WTC11 (cell line): ENCODE measurements at regions not wholly inside any gene's neighbourhood (a gene's known extent, or its start where the extent isn't known, plus 50 kb on each side); places are given as distances from the start of the nearest gene placed in this dataset.

Experiments used
- ATAC-seq: fragments of 200-7000 bp; cut with Tn5 transposase; 2 replicates; pipeline ENCODE4 v1.10.0; 2021; ENCODE audit warnings: mild to moderate bottlenecking, moderate library complexity
- CTCF ChIA-PET: fragments of 300-600 bp; sonication (Branson Sonifier 250); formaldehyde crosslinking; loops from one replicate; lab custom pipeline; 2021; ENCODE audit warnings: antibody characterized with exemption; lab: Charles Lee
- POLR2A ChIA-PET: fragments of 350-600 bp; sonication (Branson Sonifier 250); formaldehyde crosslinking; loops from one replicate; lab custom pipeline; 2021; ENCODE audit warnings: antibody characterized with exemption; lab: Charles Lee
- DNase-seq: peaks from one replicate; pipeline ENCODE4 v3.0.0; 2021; ENCODE audit warnings: low spot score
- H3K27ac Mint-ChIP-seq: 2 replicates; pipeline ENCODE4 v1.8.0; 2021; ENCODE audit warnings: mixed read lengths
- H3K27me3 Mint-ChIP-seq: 2 replicates; pipeline ENCODE4 v1.8.0; 2021; ENCODE audit warnings: low read depth, mild to moderate bottlenecking, moderate library complexity, mixed read lengths
- H3K36me3 Mint-ChIP-seq: 2 replicates; pipeline ENCODE4 v1.8.0; 2021; ENCODE audit warnings: mixed read lengths
- H3K4me1 Mint-ChIP-seq: 2 replicates; pipeline ENCODE4 v1.8.0; 2022; ENCODE audit warnings: mixed read lengths
- H3K4me3 Mint-ChIP-seq: 2 replicates; pipeline ENCODE4 v1.8.0; 2021; ENCODE audit warnings: mild to moderate bottlenecking, moderate library complexity, mixed read lengths
- H3K9me3 Mint-ChIP-seq: 2 replicates; pipeline ENCODE4 v1.8.0; 2021; ENCODE audit warnings: mixed read lengths
- ATF1 ChIP-seq: sonication (generic); formaldehyde crosslinking; IDR thresholded peaks from 2 replicates; pipeline ENCODE4 v1.8.1; 2023; ENCODE audit warnings: mild to moderate bottlenecking, moderate library complexity, missing genetic modification reagents
- ATF2 ChIP-seq: sonication (generic); formaldehyde crosslinking; IDR thresholded peaks from 2 replicates; pipeline ENCODE4 v1.8.1; 2022; ENCODE audit warnings: low read depth, missing genetic modification reagents, borderline replicate concordance
- ETV6 ChIP-seq: sonication (generic); formaldehyde crosslinking; IDR thresholded peaks from 2 replicates; pipeline ENCODE4 v1.8.1; 2022; ENCODE audit warnings: mild to moderate bottlenecking, missing genetic modification reagents
- FOXJ3 ChIP-seq: sonication (generic); formaldehyde crosslinking; IDR thresholded peaks from 2 replicates; pipeline ENCODE4 v1.9.0; 2021; ENCODE audit warnings: missing genetic modification reagents, mild to moderate bottlenecking, borderline replicate concordance
- GABPB1 ChIP-seq: sonication (generic); formaldehyde crosslinking; IDR thresholded peaks from 2 replicates; pipeline ENCODE4 v1.8.1; 2023; ENCODE audit warnings: mild to moderate bottlenecking, missing genetic modification reagents
- GRHL2 ChIP-seq: fragments of 250-450 bp; sonication (Bioruptor Pico); IDR thresholded peaks from 2 replicates; pipeline ENCODE4 v1.8.0; 2022; ENCODE audit warnings: mild to moderate bottlenecking, moderate library complexity; ENCODE audit not compliant: insufficient replicate concordance, severe bottlenecking
- NR2C2 ChIP-seq: sonication (generic); formaldehyde crosslinking; IDR thresholded peaks from 2 replicates; pipeline ENCODE4 v1.8.0; 2022; ENCODE audit warnings: mild to moderate bottlenecking, missing genetic modification reagents
- SMAD4 ChIP-seq: sonication (generic); formaldehyde crosslinking; IDR thresholded peaks from 2 replicates; pipeline ENCODE4 v1.8.0; 2022; ENCODE audit warnings: mild to moderate bottlenecking, missing genetic modification reagents
- SOX15 ChIP-seq: fragments of 250-450 bp; sonication (Bioruptor Pico); IDR thresholded peaks from 2 replicates; pipeline ENCODE4 v1.9.0; 2021; ENCODE audit warnings: mild to moderate bottlenecking
- SP1 ChIP-seq: sonication (generic); formaldehyde crosslinking; conservative IDR thresholded peaks from 2 replicates; pipeline ENCODE4 v1.8.1; 2022; ENCODE audit warnings: missing genetic modification reagents
- TEAD1 ChIP-seq: sonication (generic); formaldehyde crosslinking; IDR thresholded peaks from 2 replicates; pipeline ENCODE4 v1.8.0; 2022; ENCODE audit warnings: mild to moderate bottlenecking, missing genetic modification reagents
- ZNF138 ChIP-seq: sonication (generic); formaldehyde crosslinking; conservative IDR thresholded peaks from 2 replicates; pipeline ENCODE4 v1.8.1; 2022; ENCODE audit warnings: mild to moderate bottlenecking, moderate library complexity, missing genetic modification reagents
- ZNF396 ChIP-seq: fragments of 250-450 bp; sonication (Bioruptor Pico); IDR thresholded peaks from 2 replicates; pipeline ENCODE4 v1.8.0; 2021; ENCODE audit warnings: mild to moderate bottlenecking, moderate library complexity, borderline replicate concordance
- TF ChIP-seq, protein P1 (sequence below): sonication (generic); formaldehyde crosslinking; IDR thresholded peaks from 2 replicates; pipeline ENCODE4 v1.8.0; 2022; ENCODE audit warnings: mild to moderate bottlenecking, missing genetic modification reagents
- TF ChIP-seq, protein P2 (sequence below): sonication (generic); formaldehyde crosslinking; IDR thresholded peaks from 2 replicates; pipeline ENCODE4 v1.8.1; 2023; ENCODE audit warnings: mild to moderate bottlenecking, moderate library complexity, missing genetic modification reagents
- TF ChIP-seq, protein P3 (sequence below): sonication (generic); formaldehyde crosslinking; conservative IDR thresholded peaks from 2 replicates; pipeline ENCODE4 v1.8.1; 2022; ENCODE audit warnings: mild to moderate bottlenecking, missing genetic modification reagents
- TF ChIP-seq, protein P4 (sequence below): fragments of 250-450 bp; sonication (Bioruptor Pico); IDR thresholded peaks from 2 replicates; pipeline ENCODE4 v1.9.0; 2021; ENCODE audit warnings: mild to moderate bottlenecking
- TF ChIP-seq, protein P5 (sequence below): sonication (generic); formaldehyde crosslinking; IDR thresholded peaks from 2 replicates; pipeline ENCODE4 v1.8.1; 2023; ENCODE audit warnings: mild to moderate bottlenecking, missing genetic modification reagents, moderate library complexity
- TF ChIP-seq, protein P6 (sequence below): fragments of 250-450 bp; sonication (Bioruptor Pico); IDR thresholded peaks from 2 replicates; pipeline ENCODE4 v1.9.0; 2021; ENCODE audit warnings: mild to moderate bottlenecking, borderline replicate concordance
- TF ChIP-seq, protein P7 (sequence below): fragments of 250-450 bp; sonication (Bioruptor Pico); IDR thresholded peaks from 2 replicates; pipeline ENCODE4 v1.8.0; 2021; ENCODE audit warnings: mild to moderate bottlenecking

DNA sequence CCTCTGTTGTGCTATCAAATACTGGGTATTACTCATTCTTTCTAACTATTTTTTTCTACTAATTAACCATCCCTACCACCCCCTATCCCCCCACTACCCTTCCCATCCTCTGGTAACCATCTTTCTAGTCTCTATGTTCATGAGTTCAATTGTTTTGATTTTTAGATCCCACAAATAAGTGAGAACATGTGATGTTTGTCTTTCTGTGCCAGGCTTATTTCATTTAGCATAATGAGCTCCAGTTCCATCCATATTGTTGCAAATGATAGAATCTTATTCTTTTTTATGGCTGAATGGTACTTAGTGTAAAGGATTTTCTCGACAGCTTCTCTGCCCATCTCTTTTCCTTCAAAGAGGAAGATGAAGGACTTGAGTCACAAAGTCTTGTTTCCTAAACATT lies 138.0 kb upstream of the CPHXL start:
- ChIA-PET CTCF (no interaction called here), POLR2A (no interaction called here)
- peaks cover 4% of the 10 kb centered on the region; the same call in 1 of the 2 replicates for H3K36me3 Mint-ChIP-seq
- H3K4me1 Mint-ChIP-seq, result no peaks in the 10 kb centered on the region
- DNase-seq, result no peak
- H3K9me3 Mint-ChIP-seq, result peaks cover 43% of the 10 kb centered on the region
- TF ChIP-seq, protein P1, sequence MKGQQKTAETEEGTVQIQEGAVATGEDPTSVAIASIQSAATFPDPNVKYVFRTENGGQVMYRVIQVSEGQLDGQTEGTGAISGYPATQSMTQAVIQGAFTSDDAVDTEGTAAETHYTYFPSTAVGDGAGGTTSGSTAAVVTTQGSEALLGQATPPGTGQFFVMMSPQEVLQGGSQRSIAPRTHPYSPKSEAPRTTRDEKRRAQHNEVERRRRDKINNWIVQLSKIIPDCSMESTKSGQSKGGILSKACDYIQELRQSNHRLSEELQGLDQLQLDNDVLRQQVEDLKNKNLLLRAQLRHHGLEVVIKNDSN, result no peak
- TF ChIP-seq ATF2, result no peak
- TF ChIP-seq SP1 (CRISPR knock-in tag), result no peak
- TF ChIP-seq, protein P2, sequence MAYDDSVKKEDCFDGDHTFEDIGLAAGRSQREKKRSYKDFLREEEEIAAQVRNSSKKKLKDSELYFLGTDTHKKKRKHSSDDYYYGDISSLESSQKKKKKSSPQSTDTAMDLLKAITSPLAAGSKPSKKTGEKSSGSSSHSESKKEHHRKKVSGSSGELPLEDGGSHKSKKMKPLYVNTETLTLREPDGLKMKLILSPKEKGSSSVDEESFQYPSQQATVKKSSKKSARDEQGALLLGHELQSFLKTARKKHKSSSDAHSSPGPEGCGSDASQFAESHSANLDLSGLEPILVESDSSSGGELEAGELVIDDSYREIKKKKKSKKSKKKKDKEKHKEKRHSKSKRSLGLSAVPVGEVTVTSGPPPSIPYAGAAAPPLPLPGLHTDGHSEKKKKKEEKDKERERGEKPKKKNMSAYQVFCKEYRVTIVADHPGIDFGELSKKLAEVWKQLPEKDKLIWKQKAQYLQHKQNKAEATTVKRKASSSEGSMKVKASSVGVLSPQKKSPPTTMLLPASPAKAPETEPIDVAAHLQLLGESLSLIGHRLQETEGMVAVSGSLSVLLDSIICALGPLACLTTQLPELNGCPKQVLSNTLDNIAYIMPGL (CRISPR knock-in tag), result no peak
- TF ChIP-seq NR2C2 (CRISPR knock-in tag), result no peak
- TF ChIP-seq, protein P3, sequence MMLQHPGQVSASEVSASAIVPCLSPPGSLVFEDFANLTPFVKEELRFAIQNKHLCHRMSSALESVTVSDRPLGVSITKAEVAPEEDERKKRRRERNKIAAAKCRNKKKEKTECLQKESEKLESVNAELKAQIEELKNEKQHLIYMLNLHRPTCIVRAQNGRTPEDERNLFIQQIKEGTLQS (CRISPR knock-in tag), result no peak
- no peak for TF ChIP-seq ZNF396 (CRISPR knock-in tag)
- TF ChIP-seq, protein P4, sequence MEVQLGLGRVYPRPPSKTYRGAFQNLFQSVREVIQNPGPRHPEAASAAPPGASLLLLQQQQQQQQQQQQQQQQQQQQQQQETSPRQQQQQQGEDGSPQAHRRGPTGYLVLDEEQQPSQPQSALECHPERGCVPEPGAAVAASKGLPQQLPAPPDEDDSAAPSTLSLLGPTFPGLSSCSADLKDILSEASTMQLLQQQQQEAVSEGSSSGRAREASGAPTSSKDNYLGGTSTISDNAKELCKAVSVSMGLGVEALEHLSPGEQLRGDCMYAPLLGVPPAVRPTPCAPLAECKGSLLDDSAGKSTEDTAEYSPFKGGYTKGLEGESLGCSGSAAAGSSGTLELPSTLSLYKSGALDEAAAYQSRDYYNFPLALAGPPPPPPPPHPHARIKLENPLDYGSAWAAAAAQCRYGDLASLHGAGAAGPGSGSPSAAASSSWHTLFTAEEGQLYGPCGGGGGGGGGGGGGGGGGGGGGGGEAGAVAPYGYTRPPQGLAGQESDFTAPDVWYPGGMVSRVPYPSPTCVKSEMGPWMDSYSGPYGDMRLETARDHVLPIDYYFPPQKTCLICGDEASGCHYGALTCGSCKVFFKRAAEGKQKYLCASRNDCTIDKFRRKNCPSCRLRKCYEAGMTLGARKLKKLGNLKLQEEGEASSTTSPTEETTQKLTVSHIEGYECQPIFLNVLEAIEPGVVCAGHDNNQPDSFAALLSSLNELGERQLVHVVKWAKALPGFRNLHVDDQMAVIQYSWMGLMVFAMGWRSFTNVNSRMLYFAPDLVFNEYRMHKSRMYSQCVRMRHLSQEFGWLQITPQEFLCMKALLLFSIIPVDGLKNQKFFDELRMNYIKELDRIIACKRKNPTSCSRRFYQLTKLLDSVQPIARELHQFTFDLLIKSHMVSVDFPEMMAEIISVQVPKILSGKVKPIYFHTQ (CRISPR knock-in tag), result no peak
- TF ChIP-seq, protein P5, sequence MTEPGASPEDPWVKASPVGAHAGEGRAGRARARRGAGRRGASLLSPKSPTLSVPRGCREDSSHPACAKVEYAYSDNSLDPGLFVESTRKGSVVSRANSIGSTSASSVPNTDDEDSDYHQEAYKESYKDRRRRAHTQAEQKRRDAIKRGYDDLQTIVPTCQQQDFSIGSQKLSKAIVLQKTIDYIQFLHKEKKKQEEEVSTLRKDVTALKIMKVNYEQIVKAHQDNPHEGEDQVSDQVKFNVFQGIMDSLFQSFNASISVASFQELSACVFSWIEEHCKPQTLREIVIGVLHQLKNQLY (CRISPR knock-in tag), result no peak
- no peak for TF ChIP-seq ATF1 (CRISPR knock-in tag)
- TF ChIP-seq GABPB1 (CRISPR knock-in tag), result no peak
- no peak for TF ChIP-seq ETV6 (CRISPR knock-in tag)
- no peak for TF ChIP-seq SOX15 (CRISPR knock-in tag)
- TF ChIP-seq SMAD4 (CRISPR knock-in tag), result no peak
- TF ChIP-seq, protein P6, sequence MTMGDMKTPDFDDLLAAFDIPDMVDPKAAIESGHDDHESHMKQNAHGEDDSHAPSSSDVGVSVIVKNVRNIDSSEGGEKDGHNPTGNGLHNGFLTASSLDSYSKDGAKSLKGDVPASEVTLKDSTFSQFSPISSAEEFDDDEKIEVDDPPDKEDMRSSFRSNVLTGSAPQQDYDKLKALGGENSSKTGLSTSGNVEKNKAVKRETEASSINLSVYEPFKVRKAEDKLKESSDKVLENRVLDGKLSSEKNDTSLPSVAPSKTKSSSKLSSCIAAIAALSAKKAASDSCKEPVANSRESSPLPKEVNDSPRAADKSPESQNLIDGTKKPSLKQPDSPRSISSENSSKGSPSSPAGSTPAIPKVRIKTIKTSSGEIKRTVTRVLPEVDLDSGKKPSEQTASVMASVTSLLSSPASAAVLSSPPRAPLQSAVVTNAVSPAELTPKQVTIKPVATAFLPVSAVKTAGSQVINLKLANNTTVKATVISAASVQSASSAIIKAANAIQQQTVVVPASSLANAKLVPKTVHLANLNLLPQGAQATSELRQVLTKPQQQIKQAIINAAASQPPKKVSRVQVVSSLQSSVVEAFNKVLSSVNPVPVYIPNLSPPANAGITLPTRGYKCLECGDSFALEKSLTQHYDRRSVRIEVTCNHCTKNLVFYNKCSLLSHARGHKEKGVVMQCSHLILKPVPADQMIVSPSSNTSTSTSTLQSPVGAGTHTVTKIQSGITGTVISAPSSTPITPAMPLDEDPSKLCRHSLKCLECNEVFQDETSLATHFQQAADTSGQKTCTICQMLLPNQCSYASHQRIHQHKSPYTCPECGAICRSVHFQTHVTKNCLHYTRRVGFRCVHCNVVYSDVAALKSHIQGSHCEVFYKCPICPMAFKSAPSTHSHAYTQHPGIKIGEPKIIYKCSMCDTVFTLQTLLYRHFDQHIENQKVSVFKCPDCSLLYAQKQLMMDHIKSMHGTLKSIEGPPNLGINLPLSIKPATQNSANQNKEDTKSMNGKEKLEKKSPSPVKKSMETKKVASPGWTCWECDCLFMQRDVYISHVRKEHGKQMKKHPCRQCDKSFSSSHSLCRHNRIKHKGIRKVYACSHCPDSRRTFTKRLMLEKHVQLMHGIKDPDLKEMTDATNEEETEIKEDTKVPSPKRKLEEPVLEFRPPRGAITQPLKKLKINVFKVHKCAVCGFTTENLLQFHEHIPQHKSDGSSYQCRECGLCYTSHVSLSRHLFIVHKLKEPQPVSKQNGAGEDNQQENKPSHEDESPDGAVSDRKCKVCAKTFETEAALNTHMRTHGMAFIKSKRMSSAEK (CRISPR knock-in tag), result no peak
- TF ChIP-seq FOXJ3 (CRISPR knock-in tag), result no peak
- TF ChIP-seq, protein P7, sequence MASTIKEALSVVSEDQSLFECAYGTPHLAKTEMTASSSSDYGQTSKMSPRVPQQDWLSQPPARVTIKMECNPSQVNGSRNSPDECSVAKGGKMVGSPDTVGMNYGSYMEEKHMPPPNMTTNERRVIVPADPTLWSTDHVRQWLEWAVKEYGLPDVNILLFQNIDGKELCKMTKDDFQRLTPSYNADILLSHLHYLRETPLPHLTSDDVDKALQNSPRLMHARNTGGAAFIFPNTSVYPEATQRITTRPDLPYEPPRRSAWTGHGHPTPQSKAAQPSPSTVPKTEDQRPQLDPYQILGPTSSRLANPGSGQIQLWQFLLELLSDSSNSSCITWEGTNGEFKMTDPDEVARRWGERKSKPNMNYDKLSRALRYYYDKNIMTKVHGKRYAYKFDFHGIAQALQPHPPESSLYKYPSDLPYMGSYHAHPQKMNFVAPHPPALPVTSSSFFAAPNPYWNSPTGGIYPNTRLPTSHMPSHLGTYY (CRISPR knock-in tag), result no peak
- TF ChIP-seq TEAD1 (CRISPR knock-in tag), result no peak
- no peak for TF ChIP-seq ZNF138 (CRISPR knock-in tag)
- no peak for TF ChIP-seq GRHL2
- no peak overlapping the region for H3K27ac Mint-ChIP-seq
- peaks cover 18% of the 10 kb centered on the region for H3K27me3 Mint-ChIP-seq
- no peak overlapping the region for H3K4me3 Mint-ChIP-seq
- no peak for ATAC-seq
